ENCODE measurements at regions not wholly inside any gene's neighbourhood (a gene's known extent, or its start where the extent isn't known, plus 50 kb on each side); places are given as distances from the start of the nearest gene placed in this dataset.

- H3K9me3 ChIP-seq (ENCODE audit: control insufficient read depth, insufficient read depth, low read depth, low read length), result no peaks in the 10 kb centered on the region
- no peak for DNase-seq (ENCODE audit: low read depth, low spot score)
Measured at GRCh38 chr4:32631831-32632230, 1911.7 kb downstream of the PCDH7 start.

GRCh38 chr4:32633421-32633820, 1913.3 kb downstream of the PCDH7 start:
- ATAC-seq, result no peak
- intact Hi-C loops (cut with micrococcal nuclease; ENCODE audit: unreplicated experiment) (no loop called here), in situ Hi-C loops (cut with HindIII; ENCODE audit: low pct_unique_long_range_greater_than_20kb, low sequenced_read_pairs) (no loop called here)
- no peak for TF ChIP-seq CTCF (IDR thresholded peaks at IDR 0.05)
- no peak for TF ChIP-seq SIN3A (IDR thresholded peaks at IDR 0.05; ENCODE audit: borderline replicate concordance, insufficient read depth, low read depth, low read length)
- TF ChIP-seq REST (IDR thresholded peaks at IDR 0.05; ENCODE audit: insufficient read depth in 1 of 2, low read depth in 2 of 2, low read length in 1 of 2), result no peak
- TF ChIP-seq POLR2AphosphoS5 (IDR thresholded peaks at IDR 0.05; ENCODE audit: low read depth, low read length), result no peak
- TF ChIP-seq TCF7L2 (IDR thresholded peaks at IDR 0.05; ENCODE audit: low read depth, low read length), result no peak
- H3K27ac ChIP-seq (ENCODE audit: low read length), result no peak overlapping the region
- H3K27me3 ChIP-seq (ENCODE audit: control insufficient read depth, insufficient read depth, low read length), result no peaks in the 10 kb centered on the region
- no peaks in the 10 kb centered on the region for H3K4me1 ChIP-seq (ENCODE audit: control insufficient read depth, insufficient read depth, low read length)
- POLR2A ChIA-PET, result no interaction called here
- no peaks in the 10 kb centered on the region; the same call in 1 of the 2 replicates for H3K36me3 ChIP-seq (ENCODE audit: control insufficient read depth, insufficient read depth, low read length)
- DNase-seq (ENCODE audit: low read depth, low spot score), result no peak
- CTCF ChIA-PET, result no interaction called here
- no TSS peak for BruUV-seq (replicated peaks)
- no peak overlapping the region for H3K4me3 ChIP-seq (ENCODE audit: low read depth in 2 of 2, low read length in 2 of 2)
- no peaks in the 10 kb centered on the region for H3K9me3 ChIP-seq (ENCODE audit: control insufficient read depth, insufficient read depth, low read depth, low read length)

More at GRCh38 chr4:32631831-32632230, 1911.7 kb downstream of the PCDH7 start:
- Histone ChIP-seq H3K36me3 (ENCODE audit: control insufficient read depth, insufficient read depth, low read length) (no peaks in the 10 kb centered on the region; the same call in 1 of the 2 replicates), H3K4me3 (ENCODE audit: low read depth in 2 of 2, low read length in 2 of 2) (no peak overlapping the region), H3K27me3 (ENCODE audit: control insufficient read depth, insufficient read depth, low read length) (no peaks in the 10 kb centered on the region), H3K27ac (ENCODE audit: low read length) (no peak overlapping the region), H3K4me1 (ENCODE audit: control insufficient read depth, insufficient read depth, low read length) (no peaks in the 10 kb centered on the region)
- intact Hi-C loops (cut with micrococcal nuclease; ENCODE audit: unreplicated experiment), result no loop called here
- CTCF ChIA-PET, result no interaction called here
- TF ChIP-seq CTCF (IDR thresholded peaks at IDR 0.05), result no peak
- no peak for TF ChIP-seq REST (IDR thresholded peaks at IDR 0.05; ENCODE audit: insufficient read depth in 1 of 2, low read depth in 2 of 2, low read length in 1 of 2)
- no peak for TF ChIP-seq SIN3A (IDR thresholded peaks at IDR 0.05; ENCODE audit: borderline replicate concordance, insufficient read depth, low read depth, low read length)
- no peak for TF ChIP-seq POLR2AphosphoS5 (IDR thresholded peaks at IDR 0.05; ENCODE audit: low read depth, low read length)
- TF ChIP-seq TCF7L2 (IDR thresholded peaks at IDR 0.05; ENCODE audit: low read depth, low read length), result no peak
- no peak for ATAC-seq
- POLR2A ChIA-PET, result no interaction called here
- in situ Hi-C loops (cut with HindIII; ENCODE audit: low pct_unique_long_range_greater_than_20kb, low sequenced_read_pairs), result no loop called here
- BruUV-seq (replicated peaks), result no TSS peak

Measured in Panc1 (cell line).